Trophoblast cell (in vitro differentiated cells and primary cell): ENCODE measurements at regions not wholly inside any gene's neighbourhood (a gene's known extent, or its start where the extent isn't known, plus 50 kb on each side); places are given as distances from the start of the nearest gene placed in this dataset.
A peak's percentile ranks its signal among the peaks of the same experiment; 100 is the strongest.

Experiments used
- DNase-seq, 2 donors: peaks; one replicate each; pipeline ENCODE4 v3.0.0-alpha.2; 2016
- H2AFZ ChIP-seq: 2 replicates; pipeline ENCODE4 v1.6.1; 2013; ENCODE audit warnings: low read length, moderate library complexity, mild to moderate bottlenecking; ENCODE audit not compliant: insufficient read depth, poor library complexity
- H2AK5ac ChIP-seq: 2 replicates; pipeline ENCODE4 v1.6.1; 2013; ENCODE audit warnings: mild to moderate bottlenecking, low read length
- H2BK120ac ChIP-seq: 2 replicates; pipeline ENCODE4 v1.6.1; 2013; ENCODE audit warnings: low read length, mild to moderate bottlenecking, moderate library complexity; ENCODE audit not compliant: insufficient read depth, poor library complexity
- H2BK12ac ChIP-seq: 2 replicates; pipeline ENCODE4 v1.6.1; 2013; ENCODE audit warnings: mild to moderate bottlenecking, low read length, moderate library complexity
- H2BK5ac ChIP-seq: 2 replicates; pipeline ENCODE4 v1.6.1; 2013; ENCODE audit warnings: low read length, low read depth, moderate library complexity, mild to moderate bottlenecking; ENCODE audit not compliant: poor library complexity
- H3K14ac ChIP-seq: 2 replicates; pipeline ENCODE4 v1.6.1; 2013; ENCODE audit warnings: mild to moderate bottlenecking, low read length
- H3K18ac ChIP-seq: 2 replicates; pipeline ENCODE4 v1.6.1; 2013; ENCODE audit warnings: mild to moderate bottlenecking, low read length
- H3K23ac ChIP-seq: 2 replicates; pipeline ENCODE4 v1.6.1; 2013; ENCODE audit warnings: low read length
- H3K27ac ChIP-seq: 2 replicates; pipeline ENCODE4 v1.5.1; 2013; ENCODE audit warnings: low read depth, mild to moderate bottlenecking, inconsistent platforms, low read length, moderate library complexity
- H3K27me3 ChIP-seq: 2 replicates; pipeline ENCODE4 v1.6.1; 2013; ENCODE audit warnings: inconsistent platforms, mild to moderate bottlenecking, low read length, moderate library complexity; ENCODE audit not compliant: insufficient read depth
- H3K36me3 ChIP-seq, 2 experiments: 1 replicate in 1 of 2; 2 replicates in 1 of 2; pipeline ENCODE4 v1.6.1; 2013; ENCODE audit warnings: low read length in 2 of 2, mild to moderate bottlenecking in 2 of 2, moderate library complexity in 1 of 2; ENCODE audit not compliant: insufficient read depth in 2 of 2, control insufficient read depth in 1 of 2
- H3K4ac ChIP-seq: 2 replicates; pipeline ENCODE4 v1.6.1; 2013; ENCODE audit warnings: low read depth, mild to moderate bottlenecking, low read length, moderate library complexity
- H3K4me1 ChIP-seq, 2 experiments: 1 replicate in 1 of 2; 2 replicates in 1 of 2; pipeline ENCODE4 v1.6.1; 2013; ENCODE audit warnings: low read length in 2 of 2, mild to moderate bottlenecking in 2 of 2, moderate library complexity in 1 of 2; ENCODE audit not compliant: insufficient read depth in 2 of 2, control insufficient read depth in 1 of 2
- H3K4me2 ChIP-seq: 2 replicates; pipeline ENCODE4 v1.6.1; 2013; ENCODE audit warnings: inconsistent platforms, mild to moderate bottlenecking, low read length, moderate library complexity
- H3K4me3 ChIP-seq: 2 replicates; pipeline ENCODE4 v1.5.1; 2013; ENCODE audit warnings: mild to moderate bottlenecking, low read depth, low read length, inconsistent platforms
- H3K79me1 ChIP-seq: one replicate; pipeline ENCODE4 v1.6.1; 2013; ENCODE audit warnings: low read length
- H3K79me2 ChIP-seq: 2 replicates; pipeline ENCODE4 v1.6.1; 2013; ENCODE audit warnings: low read length, mild to moderate bottlenecking; ENCODE audit not compliant: control insufficient read depth, insufficient read depth, poor library complexity
- H3K9ac ChIP-seq: 2 replicates; pipeline ENCODE4 v1.6.1; 2013; ENCODE audit warnings: mild to moderate bottlenecking, low read length
- H3K9me3 ChIP-seq: 2 replicates; pipeline ENCODE4 v1.6.1; 2013; ENCODE audit warnings: low read depth, mild to moderate bottlenecking, control low read depth, inconsistent platforms, low read length; ENCODE audit not compliant: insufficient read depth
- H4K12ac ChIP-seq: 2 replicates; pipeline ENCODE4 v1.6.1; 2013; ENCODE audit warnings: low read depth, mild to moderate bottlenecking, low read length, moderate library complexity
- H4K8ac ChIP-seq: 2 replicates; pipeline ENCODE4 v1.6.1; 2013; ENCODE audit warnings: low read depth, mild to moderate bottlenecking, low read length, moderate library complexity
- H4K91ac ChIP-seq: one replicate; pipeline ENCODE4 v1.6.1; 2013; ENCODE audit warnings: low read depth, mild to moderate bottlenecking, low read length, moderate library complexity
- WGBS: extraction: QIAGEN DNeasy Blood & Tissue Kit; methylation state at CpG from one replicate; pipeline ENCODE4 v1.1.7; 2013; ENCODE audit warnings: missing lambda C conversion rate; ENCODE audit not compliant: insufficient read length, insufficient coverage; ENCODE audit errors: extremely low coverage; 5-methylcytosine and 5-hydroxymethylcytosine counted together

DNA sequence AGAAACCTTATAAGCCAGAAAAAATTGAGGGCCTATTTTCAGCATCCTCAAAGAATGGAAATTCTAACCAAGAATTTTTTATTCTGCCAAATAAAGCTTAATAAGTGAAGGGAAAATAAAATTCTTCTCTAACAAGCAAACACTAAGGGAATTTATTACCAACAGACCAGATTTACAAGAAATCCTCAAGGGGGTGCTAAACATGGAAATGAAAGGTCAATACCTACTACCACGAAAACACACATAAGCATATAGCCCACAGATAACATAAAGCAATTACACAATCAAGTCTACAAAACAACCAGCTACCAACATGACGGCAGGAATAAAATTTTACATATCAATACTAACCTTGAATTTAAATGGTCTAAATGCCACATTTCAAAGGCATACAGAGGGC, 883.5 kb downstream of the SI start:
- Histone ChIP-seq H3K79me1 (no peaks in the 10 kb centered on the region), H4K8ac (no peak overlapping the region), H2BK120ac (no peak overlapping the region), H3K14ac (no peak overlapping the region), H2BK5ac (no peak overlapping the region), H3K4me2 (no peak overlapping the region), H2AFZ (no peak overlapping the region), H3K18ac (no peak overlapping the region), H3K36me3 (no peaks in the 10 kb centered on the region), H4K12ac (no peak overlapping the region), H2AK5ac (no peak overlapping the region), H3K4ac (no peak overlapping the region), H3K23ac (no peak overlapping the region), H4K91ac (no peak overlapping the region), H3K79me2 (no peaks in the 10 kb centered on the region), H3K9me3 (no peaks in the 10 kb centered on the region), H2BK12ac (no peak overlapping the region), H3K4me3 (no peak overlapping the region), H3K9ac (no peak overlapping the region), H3K27ac (no peak overlapping the region), H3K27me3 (no peaks in the 10 kb centered on the region), H3K4me1 (no peaks in the 10 kb centered on the region)
- no CpG with 5 or more reads among the region's 2 CpGs for WGBS
- no peak for DNase-seq

GRCh38 chr3:164192974-164193373, 885.3 kb downstream of the SI start:
- Histone ChIP-seq H2BK120ac (no peak overlapping the region), H3K36me3 (no peaks in the 10 kb centered on the region), H2AFZ (no peak overlapping the region), H4K12ac (no peak overlapping the region), H3K27me3 (no peaks in the 10 kb centered on the region), H3K79me1 (no peaks in the 10 kb centered on the region), H3K4me2 (no peak overlapping the region), H3K14ac (no peak overlapping the region), H2BK5ac (no peak overlapping the region), H3K9me3 (no peaks in the 10 kb centered on the region), H3K18ac (no peak overlapping the region), H4K8ac (peak overlapping the region; percentile 39), H4K91ac (no peak overlapping the region), H3K4me3 (no peak overlapping the region), H3K27ac (no peak overlapping the region), H3K4me1 (no peaks in the 10 kb centered on the region), H3K4ac (no peak overlapping the region), H3K79me2 (no peaks in the 10 kb centered on the region), H3K23ac (no peak overlapping the region), H3K9ac (no peak overlapping the region), H2AK5ac (no peak overlapping the region), H2BK12ac (no peak overlapping the region)
- DNase-seq: no peak
- no CpG with 5 or more reads among the region's 4 CpGs for WGBS

GRCh38 chr3:164190566-164190965, 887.7 kb downstream of the SI start:
- Histone ChIP-seq H4K8ac (no peak overlapping the region), H3K4me3 (no peak overlapping the region), H2BK120ac (no peak overlapping the region), H3K4me1 (no peaks in the 10 kb centered on the region), H2AFZ (no peak overlapping the region), H3K79me1 (no peaks in the 10 kb centered on the region), H3K4me2 (no peak overlapping the region), H3K36me3 (no peaks in the 10 kb centered on the region), H4K91ac (no peak overlapping the region), H4K12ac (no peak overlapping the region), H3K79me2 (no peaks in the 10 kb centered on the region), H3K18ac (no peak overlapping the region), H2AK5ac (no peak overlapping the region), H2BK12ac (no peak overlapping the region), H2BK5ac (no peak overlapping the region), H3K27me3 (no peaks in the 10 kb centered on the region), H3K14ac (no peak overlapping the region), H3K27ac (no peak overlapping the region), H3K4ac (no peak overlapping the region), H3K9me3 (no peaks in the 10 kb centered on the region), H3K23ac (no peak overlapping the region), H3K9ac (no peak overlapping the region)
- DNase-seq: no peak

- Histone ChIP-seq H3K27ac (no peak overlapping the region), H2BK120ac (no peak overlapping the region), H2AFZ (no peak overlapping the region), H3K4me2 (no peak overlapping the region), H3K9me3 (peaks cover 2% of the 10 kb centered on the region), H3K4me1 (no peaks in the 10 kb centered on the region), H2BK5ac (no peak overlapping the region), H4K8ac (no peak overlapping the region), H3K4me3 (no peak overlapping the region), H3K18ac (no peak overlapping the region), H3K14ac (no peak overlapping the region), H4K91ac (no peak overlapping the region), H3K4ac (no peak overlapping the region), H2BK12ac (no peak overlapping the region), H3K36me3 (no peaks in the 10 kb centered on the region), H4K12ac (no peak overlapping the region), H3K23ac (no peak overlapping the region), H3K9ac (no peak overlapping the region), H3K79me2 (no peaks in the 10 kb centered on the region), H3K79me1 (no peaks in the 10 kb centered on the region), H3K27me3 (no peaks in the 10 kb centered on the region), H2AK5ac (no peak overlapping the region)
- DNase-seq: no peak
- no CpG with 5 or more reads among the region's 3 CpGs for WGBS
These were observed 892.2 kb downstream of the SI start for GRCh38 chr3:164186095-164186494.
